ENCODE measurements at regions not wholly inside any gene's neighbourhood (a gene's known extent, or its start where the extent isn't known, plus 50 kb on each side); places are given as distances from the start of the nearest gene placed in this dataset.

DNA sequence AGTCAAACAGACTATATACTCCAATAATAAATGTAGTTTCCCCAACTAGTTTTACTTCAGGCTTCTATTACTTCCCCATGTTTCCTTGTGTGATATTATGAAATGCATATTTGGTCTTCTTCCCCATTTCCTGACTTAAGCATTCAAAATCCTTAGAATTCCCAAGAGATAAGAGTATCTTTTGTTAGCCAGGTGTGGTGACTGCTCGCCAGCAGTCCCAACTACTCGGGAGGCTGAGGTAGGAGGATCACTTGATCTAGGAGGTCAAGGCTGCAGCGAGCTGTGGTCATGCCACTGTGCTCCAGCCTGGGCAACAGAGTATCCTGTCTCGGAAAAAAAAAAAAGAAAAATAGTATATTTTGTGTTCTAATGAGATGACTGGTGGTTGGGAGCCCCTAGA, 72.7 kb upstream of the UBE2E2 start (continued):
- TF ChIP-seq, protein P1, sequence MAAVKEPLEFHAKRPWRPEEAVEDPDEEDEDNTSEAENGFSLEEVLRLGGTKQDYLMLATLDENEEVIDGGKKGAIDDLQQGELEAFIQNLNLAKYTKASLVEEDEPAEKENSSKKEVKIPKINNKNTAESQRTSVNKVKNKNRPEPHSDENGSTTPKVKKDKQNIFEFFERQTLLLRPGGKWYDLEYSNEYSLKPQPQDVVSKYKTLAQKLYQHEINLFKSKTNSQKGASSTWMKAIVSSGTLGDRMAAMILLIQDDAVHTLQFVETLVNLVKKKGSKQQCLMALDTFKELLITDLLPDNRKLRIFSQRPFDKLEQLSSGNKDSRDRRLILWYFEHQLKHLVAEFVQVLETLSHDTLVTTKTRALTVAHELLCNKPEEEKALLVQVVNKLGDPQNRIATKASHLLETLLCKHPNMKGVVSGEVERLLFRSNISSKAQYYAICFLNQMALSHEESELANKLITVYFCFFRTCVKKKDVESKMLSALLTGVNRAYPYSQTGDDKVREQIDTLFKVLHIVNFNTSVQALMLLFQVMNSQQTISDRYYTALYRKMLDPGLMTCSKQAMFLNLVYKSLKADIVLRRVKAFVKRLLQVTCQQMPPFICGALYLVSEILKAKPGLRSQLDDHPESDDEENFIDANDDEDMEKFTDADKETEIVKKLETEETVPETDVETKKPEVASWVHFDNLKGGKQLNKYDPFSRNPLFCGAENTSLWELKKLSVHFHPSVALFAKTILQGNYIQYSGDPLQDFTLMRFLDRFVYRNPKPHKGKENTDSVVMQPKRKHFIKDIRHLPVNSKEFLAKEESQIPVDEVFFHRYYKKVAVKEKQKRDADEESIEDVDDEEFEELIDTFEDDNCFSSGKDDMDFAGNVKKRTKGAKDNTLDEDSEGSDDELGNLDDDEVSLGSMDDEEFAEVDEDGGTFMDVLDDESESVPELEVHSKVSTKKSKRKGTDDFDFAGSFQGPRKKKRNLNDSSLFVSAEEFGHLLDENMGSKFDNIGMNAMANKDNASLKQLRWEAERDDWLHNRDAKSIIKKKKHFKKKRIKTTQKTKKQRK (IDR thresholded peaks at IDR 0.05; ENCODE audit: low read length): no peak
- TF ChIP-seq ZNF234 (CRISPR knock-in tag; conservative IDR thresholded peaks at IDR 0.05) (no peak), ZBTB21 (CRISPR knock-in tag; IDR thresholded peaks at IDR 0.05) (no peak), MED1 (CRISPR knock-in tag; IDR thresholded peaks at IDR 0.05) (no peak), ZNF44 (CRISPR knock-in tag; IDR thresholded peaks at IDR 0.05) (no peak)

DNA sequence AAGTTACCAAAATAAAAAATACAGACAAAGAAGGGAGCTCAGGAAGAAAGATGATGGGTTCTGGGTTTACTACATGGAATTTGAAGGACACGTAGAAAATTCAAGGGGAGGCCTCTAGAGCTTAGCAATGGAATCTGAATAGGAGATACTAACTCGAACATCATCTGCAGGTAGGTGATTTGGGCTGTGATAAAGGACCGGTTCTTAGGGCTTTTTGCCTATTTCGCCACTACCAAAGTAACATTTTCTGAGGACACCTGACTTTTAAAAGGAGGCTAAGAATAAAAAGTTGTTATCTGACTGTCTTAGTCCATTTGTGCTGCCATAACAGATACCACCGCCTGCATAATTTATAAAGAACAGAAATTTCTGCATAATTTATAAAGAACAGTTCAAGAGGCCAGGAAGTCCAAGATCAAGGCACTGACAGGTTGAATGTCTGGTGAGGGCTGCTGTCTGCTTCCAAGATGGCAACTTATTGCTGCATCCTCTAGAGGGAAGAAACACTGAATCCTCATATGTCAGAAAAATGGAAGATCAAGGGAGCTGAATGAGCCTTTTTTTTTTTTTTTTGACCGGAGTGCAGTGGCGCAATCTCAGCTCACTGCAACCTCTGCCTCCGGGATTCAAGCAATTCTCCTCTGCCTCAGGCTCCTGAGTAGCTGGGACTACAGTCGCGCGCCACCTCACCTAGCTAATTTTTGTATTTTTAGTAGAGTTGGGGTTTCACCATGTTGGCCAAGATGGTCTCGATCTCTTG, 67.9 kb upstream of the UBE2E2 start:
- 51% methylated on average over 12 of the region's 12 CpGs for WGBS (ENCODE audit: low lambda C conversion rate)
- Histone ChIP-seq H3K4me3 (replicated peaks in 1 of 3; ENCODE audit: insufficient read depth in 1 of 3, low read depth in 2 of 3, low read length in 3 of 3) (no peak overlapping the region), H3K9me3 (ENCODE audit: low read length) (no peaks in the 10 kb centered on the region), H3K27ac (ENCODE audit: extremely low read length, insufficient read depth, low read length) (no peak overlapping the region), H4K20me1 (ENCODE audit: insufficient read depth, low read length) (no peaks in the 10 kb centered on the region), H2AFZ (ENCODE audit: low read length) (no peak overlapping the region), H3K9ac (ENCODE audit: insufficient read depth, low read depth, low read length) (no peak overlapping the region), H3K36me3 (replicated peaks in 1 of 2; ENCODE audit: control insufficient read depth in 1 of 2, insufficient read depth in 2 of 2, low read length in 2 of 2) (no peaks in the 10 kb centered on the region), H3K79me2 (ENCODE audit: insufficient read depth, low read length) (no peaks in the 10 kb centered on the region), H3K4me1 (ENCODE audit: insufficient read depth, low read length) (no peaks in the 10 kb centered on the region), H3K4me2 (ENCODE audit: low read depth, low read length) (no peak overlapping the region), H3K27me3 (ENCODE audit: control insufficient read depth in 1 of 2, insufficient read depth in 2 of 2, low read length in 2 of 2) (no peaks in the 10 kb centered on the region)
- intact Hi-C loops (cut with micrococcal nuclease; ENCODE audit: unreplicated experiment): no loop called here
- no peak for TF ChIP-seq MAZ (IDR thresholded peaks at IDR 0.05; ENCODE audit: borderline replicate concordance, low read depth, low read length)
- no peak for TF ChIP-seq MAZ (CRISPR knock-in tag; IDR thresholded peaks at IDR 0.05; ENCODE audit: low read depth)
- no peak for TF ChIP-seq CAMTA2 (CRISPR knock-in tag; IDR thresholded peaks at IDR 0.05; ENCODE audit: borderline replicate concordance)
- TF ChIP-seq RXRB (CRISPR knock-in tag; IDR thresholded peaks at IDR 0.05; ENCODE audit: borderline replicate concordance): no peak
- TF ChIP-seq ZBTB42 (CRISPR knock-in tag; IDR thresholded peaks at IDR 0.05): no peak
- no peak for TF ChIP-seq SOX5 (CRISPR knock-in tag; IDR thresholded peaks at IDR 0.05; ENCODE audit: borderline replicate concordance)
- TF ChIP-seq ZNF354B (CRISPR knock-in tag; IDR thresholded peaks at IDR 0.05): no peak
- no peak for TF ChIP-seq EP300 (IDR thresholded peaks at IDR 0.05; ENCODE audit: low read depth in 2 of 2, low read length in 2 of 2)
- no peak for TF ChIP-seq EP300 (CRISPR knock-in tag; IDR thresholded peaks at IDR 0.05; ENCODE audit: borderline replicate concordance)
- in situ Hi-C loops (cut with HindIII; ENCODE audit: extremely low pct_ligation_motif_present, low pct_unique_long_range_greater_than_20kb): no loop called here
- FAIRE-seq (no peak), ATAC-seq (no peak), DNase-seq (ENCODE audit: low spot score) (no peak)
- POLR2A ChIA-PET: no interaction called here
- no TSS peak for BruUV-seq (replicated peaks)
- CTCF ChIA-PET (ENCODE audit: low intra/inter-chr PET ratio, low total read pairs): no interaction called here

All from HepG2 (cell line).